Left hindlimb (tissue), 1 donor: ENCODE measurements at regions not wholly inside any gene's neighbourhood (a gene's known extent, or its start where the extent isn't known, plus 50 kb on each side); places are given as distances from the start of the nearest gene placed in this dataset.
"Not testable (repeated sequence)": the region's sequence is repeated elsewhere in the genome, so short reads cannot be mapped to it uniquely, and the experiment has no call there.

Experiments used
- DNase-seq: peaks from one replicate; pipeline ENCODE4 v3.0.0-alpha.2; 2018

- DNase-seq = peak; percentile 63
Measured at GRCh38 chr5:38680094-38680825, 123.8 kb upstream of the LIFR start.

GRCh38 chr5:38681029-38681706 lies 124.7 kb upstream of the LIFR start:
- DNase-seq = no peak

GRCh38 chr5:38681966-38682365 lies 125.5 kb upstream of the LIFR start:
- no peak for DNase-seq

DNA sequence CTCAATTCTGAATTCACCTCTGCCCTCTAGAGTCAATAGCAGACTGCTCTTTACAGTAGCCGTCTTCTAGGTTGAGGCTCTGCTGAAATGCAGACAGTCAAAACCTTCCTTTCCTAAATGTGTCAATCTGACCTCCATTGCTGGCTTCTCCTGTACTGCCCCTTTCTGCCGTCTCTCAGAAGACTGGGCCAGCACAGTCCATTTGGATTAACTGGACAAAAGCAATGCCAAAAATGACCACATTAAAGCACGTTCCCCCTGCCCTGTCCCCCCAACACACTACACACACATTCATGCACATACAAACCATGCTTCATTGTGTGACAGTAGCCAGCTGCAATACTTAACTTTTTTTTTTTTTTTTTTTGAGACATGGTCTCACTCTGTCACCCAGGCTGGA lies 130.2 kb upstream of the LIFR start:
- no peak for DNase-seq

DNA sequence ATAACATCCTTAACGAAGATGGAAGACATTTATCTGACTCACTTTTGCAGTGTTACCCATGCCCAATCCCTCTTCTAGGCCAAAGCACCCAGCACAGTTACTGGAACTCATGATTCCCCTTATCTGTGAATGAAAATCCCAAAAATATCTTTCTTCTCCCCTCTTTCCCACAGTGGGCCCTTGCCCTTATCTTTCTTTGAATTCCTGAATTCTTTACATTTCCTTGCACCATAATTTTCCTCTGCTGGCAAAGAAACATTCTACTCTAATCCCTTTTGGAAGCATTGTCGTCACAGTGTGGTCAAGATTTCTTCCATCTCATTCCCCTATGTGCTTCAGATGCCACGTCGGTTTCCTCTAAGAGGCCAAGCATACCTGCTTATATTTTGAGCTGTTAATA lies 135.9 kb upstream of the LIFR start:
- no peak for DNase-seq

- no peak for DNase-seq
Measured at GRCh38 chr5:38692781-38693527, 136.5 kb upstream of the LIFR start.

DNA sequence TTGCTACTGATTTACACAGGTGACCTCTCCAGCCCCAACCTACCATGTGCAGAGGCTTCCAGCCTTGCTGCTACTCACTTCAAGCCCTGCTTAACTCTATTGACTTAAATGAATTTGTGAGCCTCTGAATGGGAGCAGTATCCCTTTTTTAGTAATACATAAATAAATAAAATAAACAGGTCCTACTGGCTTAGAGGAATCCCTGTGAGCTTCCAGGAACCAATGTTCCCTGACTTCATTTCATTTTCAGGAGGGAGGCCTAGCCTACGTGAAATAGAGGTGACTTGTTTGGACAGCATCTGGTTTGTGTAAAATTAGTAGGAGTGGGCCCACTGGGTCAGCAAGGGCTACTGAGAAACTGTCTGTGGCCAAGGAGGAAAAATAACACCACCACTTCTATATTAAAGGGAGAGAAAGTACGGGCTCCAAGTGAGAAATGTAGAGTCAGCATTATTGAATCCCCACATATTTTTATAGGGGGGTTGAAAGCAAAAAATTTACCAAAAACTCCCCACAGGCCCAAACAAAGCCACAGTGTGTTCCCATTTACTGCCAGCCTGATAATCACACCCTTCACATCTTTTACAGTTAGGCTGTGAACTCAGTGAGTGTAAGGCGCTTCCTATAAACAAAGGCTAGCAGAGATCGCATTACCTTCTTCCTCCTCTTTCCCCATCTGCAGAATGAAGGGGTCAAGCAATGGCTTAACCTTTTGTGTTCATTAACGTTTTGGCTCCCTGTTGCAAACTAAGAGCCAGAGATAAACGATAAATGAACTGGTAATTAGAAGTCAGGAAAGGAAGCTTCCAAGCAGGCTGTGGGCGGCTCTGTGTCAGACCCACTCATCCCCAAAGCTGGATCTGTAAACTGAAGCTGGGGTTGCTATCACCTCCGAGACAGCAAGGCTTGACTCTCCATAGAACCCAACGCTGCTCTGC lies 138.8 kb upstream of the LIFR start:
- no peak for DNase-seq

DNA sequence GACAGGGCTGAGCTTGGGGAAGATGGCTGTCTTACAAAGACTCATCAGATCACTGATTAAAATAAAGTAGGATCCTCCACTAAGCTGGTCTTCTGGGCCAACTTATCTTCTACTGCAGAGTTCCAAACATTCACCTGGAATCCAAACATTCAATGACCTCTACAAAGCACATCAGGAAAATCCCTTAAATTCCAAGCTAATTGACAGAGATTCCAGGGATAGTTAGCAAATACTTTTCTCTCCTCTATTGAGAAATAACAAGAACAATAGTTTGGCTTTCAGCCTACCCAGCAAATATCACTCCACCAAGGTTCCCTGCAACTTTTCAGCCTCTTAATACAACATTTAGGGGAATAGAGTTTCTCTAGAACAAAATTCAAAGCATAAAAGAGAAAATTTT lies 140.6 kb upstream of the LIFR start:
- no peak for DNase-seq

DNA sequence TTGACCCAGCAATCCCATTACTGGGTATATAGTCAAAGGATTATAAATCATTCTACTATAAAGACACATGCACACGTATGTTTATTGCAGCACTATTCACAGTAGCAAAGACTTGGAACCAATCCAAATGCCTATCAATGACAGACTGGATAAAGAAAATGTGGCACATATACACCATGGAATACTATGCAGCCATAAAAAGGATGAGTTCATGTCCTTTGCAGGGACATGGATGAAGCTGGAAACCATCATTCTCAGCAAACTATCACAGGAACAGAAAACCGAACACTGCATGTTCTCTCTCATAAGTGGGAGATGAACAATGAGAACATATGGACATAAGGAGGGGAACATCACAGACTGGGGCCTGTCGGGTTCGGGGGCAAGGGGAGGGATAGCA lies 140.3 kb upstream of the OSMR start:
- not testable (repeated sequence) for DNase-seq

GRCh38 chr5:38706376-38706775 lies 139.4 kb upstream of the OSMR start:
- DNase-seq = no peak

DNA sequence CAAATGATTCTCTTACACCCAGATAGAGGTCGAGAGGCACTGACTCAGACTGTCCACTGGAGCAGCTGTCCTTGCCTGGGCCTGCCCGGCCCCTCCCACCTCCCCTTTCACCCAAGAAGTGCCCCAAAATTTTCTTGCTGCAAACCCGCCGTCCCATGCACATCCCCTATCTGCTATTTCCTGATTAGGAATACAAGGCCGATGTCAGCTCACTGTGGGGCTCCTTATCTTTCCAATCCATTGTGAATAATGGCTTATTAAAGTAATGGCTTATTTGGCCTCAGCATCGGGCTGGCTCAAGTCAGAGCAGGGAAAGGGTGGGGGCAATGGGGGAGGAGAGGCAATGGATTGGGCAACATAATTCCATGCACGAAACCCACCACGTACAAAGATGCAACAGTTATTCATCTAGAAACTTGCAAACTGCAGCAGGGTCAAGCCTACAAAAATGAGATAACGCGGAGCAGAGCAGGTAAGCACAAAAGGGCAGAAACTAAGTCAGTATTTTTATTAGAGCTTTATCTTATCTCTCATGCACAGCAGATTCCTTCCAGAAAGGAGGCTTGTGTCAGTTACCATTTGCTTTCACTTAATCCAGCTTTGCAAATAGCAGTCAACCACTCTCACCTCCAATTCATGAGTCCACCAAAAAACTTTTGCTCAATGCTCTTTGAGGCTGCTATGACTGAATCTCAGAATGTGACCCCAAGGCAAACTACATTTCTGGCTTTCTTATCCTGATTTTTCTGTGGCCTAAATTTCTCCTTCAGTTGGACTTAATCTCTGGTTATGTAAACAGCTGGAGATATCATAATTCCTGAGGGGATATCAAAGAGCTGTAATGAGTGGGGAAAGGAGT lies 138.2 kb upstream of the OSMR start:
- DNase-seq = no peak

- DNase-seq = no peak
Measured at GRCh38 chr5:38709678-38710306, 136.0 kb upstream of the OSMR start.

DNA sequence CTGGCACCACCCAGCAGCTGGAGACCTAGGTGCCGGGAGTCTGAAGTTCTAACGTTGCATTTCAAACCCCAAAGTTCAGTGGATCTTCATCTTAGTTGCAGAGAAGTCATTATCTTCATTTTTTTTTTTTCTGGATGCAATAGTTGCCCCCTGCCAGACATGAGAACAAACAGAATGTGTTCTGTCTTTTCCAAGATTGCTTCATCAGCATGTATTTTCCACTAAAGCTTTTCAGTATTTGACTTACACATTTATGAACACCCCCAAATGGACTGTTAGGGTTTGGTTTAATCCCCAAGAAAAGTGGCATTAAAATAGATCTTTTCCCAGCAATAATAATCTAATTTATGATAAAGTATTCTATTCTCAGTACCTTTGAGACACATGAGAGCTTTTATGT lies 135.2 kb upstream of the OSMR start:
- no peak for DNase-seq

DNA sequence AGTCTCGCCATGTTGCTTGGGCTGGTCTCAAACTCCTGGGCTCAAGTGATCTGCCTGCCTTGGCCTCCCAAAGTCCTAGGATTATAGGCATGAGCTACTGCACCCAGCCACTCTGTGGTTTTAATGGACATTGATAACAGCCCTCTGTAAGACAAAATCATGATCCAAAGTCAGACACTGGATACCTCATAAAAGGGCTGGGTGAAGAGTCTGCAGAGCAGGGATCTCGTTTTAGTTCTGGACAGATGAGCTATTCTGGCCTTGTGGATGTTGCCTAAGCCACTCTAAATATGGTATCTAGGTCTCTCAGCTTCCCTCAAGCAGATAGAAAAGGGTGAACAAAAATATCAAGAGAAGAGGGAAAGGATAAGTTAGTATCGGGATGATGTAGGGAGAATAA lies 133.4 kb upstream of the OSMR start:
- no peak for DNase-seq

- DNase-seq = no peak
Measured at GRCh38 chr5:38714240-38714639, 131.6 kb upstream of the OSMR start.

DNA sequence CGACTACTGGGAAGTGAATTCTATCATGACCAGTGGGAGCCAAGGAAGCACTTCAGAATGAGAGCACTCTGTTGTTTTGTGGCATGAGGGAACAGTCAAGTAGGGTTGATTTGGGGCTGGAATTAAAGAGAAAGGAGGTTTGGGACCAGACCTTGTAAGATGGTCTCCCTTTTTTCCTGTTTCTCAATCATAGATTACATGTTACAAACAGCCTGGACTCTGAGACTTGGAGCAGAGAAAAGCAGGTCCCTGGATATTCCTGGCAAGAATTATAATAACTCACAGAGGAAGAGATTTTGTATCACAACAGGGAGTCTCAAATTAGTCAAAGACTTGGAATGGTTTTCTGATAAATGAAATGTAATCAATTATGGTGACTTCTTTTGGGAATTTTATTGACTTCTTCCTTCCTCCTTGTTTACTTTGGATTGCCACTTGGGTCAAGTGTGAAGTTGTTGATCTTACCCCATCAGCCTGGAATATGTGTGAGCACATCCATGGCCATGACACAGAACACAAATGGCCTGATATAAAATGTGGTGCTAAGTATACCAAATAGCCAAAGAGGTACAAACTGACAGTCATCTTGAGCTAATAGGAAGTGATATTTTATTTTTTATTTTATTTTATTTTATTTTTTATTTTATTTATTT lies 131.0 kb upstream of the OSMR start:
- DNase-seq = no peak

- DNase-seq = no peak
Measured at GRCh38 chr5:38715696-38716095, 130.1 kb upstream of the OSMR start.

- DNase-seq = no peak
Measured at GRCh38 chr5:38716516-38716915, 129.3 kb upstream of the OSMR start.

DNA sequence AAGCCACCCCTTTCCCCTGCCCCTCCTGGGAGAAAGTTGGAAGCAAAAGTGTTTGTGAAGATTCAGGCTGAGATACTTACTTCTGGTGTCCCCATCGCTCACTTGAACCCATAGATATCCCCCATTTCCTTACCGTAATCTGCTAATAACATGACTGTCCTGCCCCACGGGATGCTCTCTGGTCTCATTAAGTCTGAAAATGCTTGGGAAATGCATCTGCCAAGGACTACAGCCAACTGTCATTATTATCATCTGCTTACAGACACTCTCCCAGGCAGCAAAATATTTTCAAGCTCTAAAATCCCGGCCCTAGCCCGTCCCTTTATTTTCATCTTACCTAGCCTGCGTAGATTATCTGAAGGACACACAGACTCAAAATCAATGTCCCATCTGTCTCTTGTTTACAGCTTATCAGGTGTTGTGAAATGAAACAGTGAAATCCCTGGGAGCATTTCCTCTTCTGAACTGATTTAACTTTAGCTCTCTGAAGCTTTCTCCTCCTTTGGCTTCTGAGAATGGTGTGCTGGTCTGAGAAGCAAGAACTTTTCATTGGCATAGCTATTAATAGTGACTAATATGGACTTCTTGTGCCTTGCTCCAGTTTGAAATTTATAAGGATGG lies 126.9 kb upstream of the OSMR start:
- DNase-seq = peak; percentile 52

DNA sequence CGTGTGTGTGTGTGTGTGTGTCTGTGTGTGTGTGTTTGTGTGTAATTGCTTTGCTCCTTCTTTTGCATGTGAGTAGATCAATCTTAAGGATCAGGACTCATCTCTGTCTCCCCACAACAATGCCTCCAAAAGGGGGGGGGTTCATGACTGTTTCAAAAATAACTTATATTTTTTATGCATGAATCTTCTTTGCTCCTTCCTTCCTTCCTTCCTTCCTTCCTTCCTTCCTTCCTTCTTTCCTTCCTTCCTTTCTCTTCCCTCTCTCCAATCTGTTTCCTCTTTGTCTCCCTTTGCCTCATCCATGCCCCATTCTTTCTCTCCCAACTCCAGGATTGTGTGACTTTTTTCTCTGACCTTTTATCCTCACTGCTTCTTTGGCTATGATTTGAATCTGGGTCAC lies 126.4 kb upstream of the OSMR start:
- DNase-seq = no peak
